NCI-H1436 (cell line): ENCODE measurements at regions not wholly inside any gene's neighbourhood (a gene's known extent, or its start where the extent isn't known, plus 50 kb on each side); places are given as distances from the start of the nearest gene placed in this dataset.
"Not testable (repeated sequence)": the region's sequence is repeated elsewhere in the genome, so short reads cannot be mapped to it uniquely, and the experiment has no call there.

Source experiments
- DNase-seq: peaks from one replicate; lab custom pipeline; 2025; lab: John Stamatoyannopoulos, UW

DNA sequence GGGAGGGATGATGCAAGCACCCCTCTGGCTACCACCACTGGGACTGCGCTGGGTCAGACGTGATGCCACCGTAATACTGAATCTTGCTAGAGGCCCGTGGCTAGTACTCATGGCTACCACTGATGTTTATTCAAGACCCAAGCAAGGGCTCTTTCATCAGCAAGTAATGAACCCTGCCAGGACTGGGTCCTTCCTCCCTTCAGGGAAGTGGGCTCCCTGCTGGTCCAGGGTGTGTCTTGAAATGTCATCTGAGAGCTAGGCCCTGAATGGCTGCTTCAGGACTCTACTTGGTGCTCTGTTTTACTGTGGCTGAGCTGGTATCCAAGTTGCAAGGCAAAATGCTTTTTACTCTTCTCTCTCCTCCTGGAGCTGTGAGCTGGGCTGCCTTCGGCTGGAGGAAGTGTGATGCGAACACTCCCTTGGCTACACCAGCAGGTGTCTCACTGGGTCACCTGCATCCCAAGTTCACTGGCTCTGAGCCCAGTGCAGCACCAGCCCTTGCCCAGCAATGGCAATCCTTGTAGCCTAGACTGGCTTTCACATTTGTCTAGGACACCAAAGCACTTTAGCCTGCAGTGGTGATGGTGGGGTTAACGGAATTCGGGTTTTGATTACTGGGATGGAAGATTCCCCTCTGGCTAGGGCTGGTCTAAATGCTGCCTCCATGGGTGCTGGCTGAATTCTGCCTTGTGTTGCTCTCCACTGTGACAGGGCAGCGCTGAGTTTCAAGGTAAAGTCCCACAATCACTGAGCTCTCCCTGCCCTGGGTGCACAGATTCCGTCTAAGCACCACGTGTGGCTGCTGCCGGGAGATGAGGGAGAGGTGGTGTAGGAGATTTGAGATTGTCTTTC lies 98.6 kb downstream of the USP22 start:
- peak; percentile 72 for DNase-seq

DNA sequence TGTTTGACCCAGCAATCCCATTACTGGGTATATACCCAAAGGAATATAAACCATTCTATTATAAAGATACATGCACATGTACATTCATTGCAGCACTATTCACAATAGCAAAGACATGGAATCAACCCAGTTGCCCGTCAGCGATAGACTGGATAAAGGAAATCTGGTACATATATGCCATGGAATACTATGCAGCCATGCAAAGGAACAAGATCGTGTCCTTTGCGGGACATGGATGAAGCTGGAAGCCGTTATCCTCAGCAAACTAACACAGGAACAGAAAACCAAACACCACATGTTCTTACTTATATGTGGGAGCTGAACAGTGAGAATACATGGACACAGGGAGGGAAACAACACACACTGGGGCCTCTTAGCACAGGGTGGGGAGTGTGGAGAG lies 95.1 kb downstream of the USP22 start:
- DNase-seq, result not testable (repeated sequence)

DNA sequence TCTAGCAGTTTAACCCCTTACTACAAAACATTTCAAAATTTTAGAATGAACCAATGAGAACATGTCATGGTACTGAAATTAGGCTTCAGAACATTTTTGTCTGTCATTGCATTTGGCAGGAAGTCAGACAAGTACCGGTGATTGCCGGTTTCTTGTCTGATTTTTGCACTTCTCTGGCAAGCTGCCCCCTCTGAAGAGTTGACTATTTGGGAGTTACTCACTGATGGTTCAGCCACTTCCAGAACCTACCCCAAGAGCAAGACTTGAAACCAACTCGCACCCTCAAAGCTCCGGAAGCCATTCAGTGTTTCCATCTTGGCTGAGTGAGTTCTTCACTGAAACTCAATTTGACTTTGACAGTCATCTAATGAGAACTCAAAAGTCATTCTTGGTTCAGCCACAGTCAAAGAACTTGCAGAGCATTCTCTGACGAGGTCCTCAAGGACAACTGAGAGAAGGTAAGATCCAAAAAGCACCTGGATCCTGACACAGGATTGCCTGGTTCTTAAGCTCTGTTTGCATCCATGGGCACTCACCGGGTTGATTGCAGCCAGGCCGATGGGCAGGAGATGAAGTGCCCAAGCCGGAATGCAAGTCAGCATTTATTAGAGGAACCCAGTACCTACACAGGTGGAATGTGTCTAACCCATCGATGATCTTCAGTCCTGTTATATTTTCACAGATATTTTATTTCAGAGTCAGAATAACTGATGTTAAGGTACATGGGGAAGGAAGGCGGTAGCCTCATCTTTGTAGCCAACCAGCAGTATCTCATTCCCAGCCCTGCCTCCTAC lies 93.6 kb downstream of the USP22 start:
- no peak for DNase-seq
